Inflammatory macrophage (primary cell): ENCODE measurements at regions not wholly inside any gene's neighbourhood (a gene's known extent, or its start where the extent isn't known, plus 50 kb on each side); places are given as distances from the start of the nearest gene placed in this dataset.

Experiments used
- DNase-seq, 2 donors: peaks; one replicate each; pipeline ENCODE4 v3.0.0-alpha.2; 2020 to 2022

- no peak for DNase-seq
Observed at GRCh38 chr6:104183816-104184435, 675.8 kb downstream of the HACE1 start.

- DNase-seq = no peak
Observed at GRCh38 chr6:104182811-104183210, 676.9 kb downstream of the HACE1 start.

- DNase-seq = no peak
Observed at GRCh38 chr6:104173668-104174067, 686.1 kb downstream of the HACE1 start.

DNA sequence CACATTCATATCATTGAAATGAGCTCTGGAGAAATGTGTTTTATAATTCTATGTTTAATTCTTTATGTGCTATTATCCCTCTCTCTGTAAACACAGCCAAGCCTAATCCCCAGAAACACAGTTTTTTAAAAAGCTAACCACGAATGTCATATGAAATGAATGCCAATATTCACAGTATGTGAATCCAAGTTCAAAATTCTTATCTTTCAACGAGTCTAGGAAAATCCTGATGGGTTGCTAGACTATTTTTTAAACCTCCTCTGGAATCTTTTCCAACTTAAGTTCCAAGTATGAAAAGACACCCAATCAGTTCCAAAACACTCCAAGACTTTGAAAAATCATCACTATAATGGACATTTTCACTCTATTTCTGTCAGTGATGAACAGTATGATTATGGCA is 689.3 kb downstream of the HACE1 start:
- DNase-seq = no peak

GRCh38 chr6:104166055-104166668 is 693.6 kb downstream of the HACE1 start:
- DNase-seq = no peak

DNA sequence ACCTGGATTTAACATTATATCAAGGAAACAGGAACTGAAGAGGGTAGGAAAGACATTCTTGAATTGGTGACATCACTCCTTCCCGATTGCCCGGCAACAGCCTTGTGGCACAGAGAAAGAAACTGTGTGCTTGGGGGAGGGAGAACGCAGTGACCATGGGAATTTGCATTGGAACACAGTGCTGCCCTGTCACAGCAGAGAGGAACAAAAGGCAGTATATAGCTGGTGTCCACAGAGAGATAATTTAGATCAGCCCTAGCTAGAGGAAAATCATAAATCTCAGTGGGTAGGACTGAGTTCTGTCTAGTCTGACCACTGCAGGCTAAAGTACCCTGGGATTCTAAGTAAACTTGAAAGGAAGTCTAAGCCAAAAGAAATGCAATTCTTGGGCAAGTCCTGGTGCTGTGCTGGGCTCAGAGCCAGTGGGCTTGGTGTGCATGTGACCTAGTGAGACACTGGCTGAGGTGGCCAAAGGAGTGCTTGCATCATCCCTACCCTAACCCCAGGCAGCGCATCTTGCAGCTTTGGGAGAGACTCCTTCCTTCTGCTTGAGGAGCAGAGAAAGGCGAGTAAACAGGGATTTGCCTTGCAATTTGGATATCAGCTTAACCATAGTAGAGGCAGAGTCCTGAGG is 697.6 kb downstream of the HACE1 start:
- DNase-seq = no peak

GRCh38 chr6:104159045-104159618 is 700.6 kb downstream of the HACE1 start:
- DNase-seq = no peak

DNA sequence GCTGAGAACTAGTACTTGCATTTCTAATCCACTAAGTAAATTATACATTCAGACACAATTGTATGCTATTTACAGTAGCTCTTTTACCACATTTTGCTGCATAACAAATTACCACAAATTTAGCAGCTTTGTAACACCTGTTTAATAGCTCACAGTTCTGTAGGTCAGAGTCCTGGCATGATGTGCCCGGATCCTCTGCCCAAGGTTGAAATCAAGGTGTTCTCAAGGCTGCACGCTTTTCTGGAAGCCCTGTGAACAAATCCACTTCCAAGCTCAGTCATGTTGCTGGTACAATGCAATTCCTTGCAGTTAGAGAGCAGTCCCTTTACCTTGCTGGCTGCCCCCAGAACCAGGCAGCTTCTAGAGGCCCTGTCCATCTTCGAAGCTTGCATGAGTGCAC is 716.0 kb downstream of the HACE1 start:
- no peak for DNase-seq

DNA sequence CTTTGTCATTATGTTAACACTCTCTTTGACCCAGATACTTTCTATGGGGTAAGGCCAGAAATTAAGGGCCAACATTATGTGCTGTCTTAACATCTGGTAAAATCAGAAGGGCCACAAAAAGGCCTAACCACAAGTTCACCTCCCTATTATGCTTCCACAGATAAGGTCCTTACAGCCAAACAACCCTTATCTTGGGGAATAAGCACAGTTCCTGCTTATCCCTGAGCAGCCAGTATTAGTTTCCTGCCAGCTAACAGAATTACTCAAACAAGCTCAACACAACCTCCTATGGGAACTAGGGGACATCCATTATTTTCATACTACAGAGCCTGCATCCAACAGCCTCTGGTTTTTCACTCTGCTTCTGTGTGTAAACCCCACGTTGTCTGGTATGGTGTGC is 724.8 kb downstream of the HACE1 start:
- no peak for DNase-seq

DNA sequence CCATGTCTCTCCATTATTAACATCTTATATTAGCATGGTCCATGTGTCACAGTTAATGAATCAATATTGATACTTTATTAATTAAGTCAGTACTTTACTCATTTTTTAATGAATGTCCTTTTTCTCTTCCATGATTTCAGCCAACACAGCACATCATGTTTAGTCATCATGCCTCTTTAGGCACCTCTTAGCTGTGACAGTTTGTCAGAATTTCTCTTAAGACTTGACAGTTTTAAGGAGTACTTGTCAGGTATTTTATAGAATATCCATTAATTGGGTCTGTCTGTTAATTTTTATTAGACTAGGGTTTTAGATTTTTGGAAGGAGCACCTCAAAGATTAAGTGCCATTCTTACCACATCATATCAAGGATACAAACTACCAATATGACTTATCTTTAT is 729.4 kb downstream of the HACE1 start:
- DNase-seq = no peak

- DNase-seq = no peak
Observed at GRCh38 chr6:104126315-104127005, 733.3 kb downstream of the HACE1 start.

GRCh38 chr6:104123227-104123626 is 736.5 kb downstream of the HACE1 start:
- DNase-seq = no peak

DNA sequence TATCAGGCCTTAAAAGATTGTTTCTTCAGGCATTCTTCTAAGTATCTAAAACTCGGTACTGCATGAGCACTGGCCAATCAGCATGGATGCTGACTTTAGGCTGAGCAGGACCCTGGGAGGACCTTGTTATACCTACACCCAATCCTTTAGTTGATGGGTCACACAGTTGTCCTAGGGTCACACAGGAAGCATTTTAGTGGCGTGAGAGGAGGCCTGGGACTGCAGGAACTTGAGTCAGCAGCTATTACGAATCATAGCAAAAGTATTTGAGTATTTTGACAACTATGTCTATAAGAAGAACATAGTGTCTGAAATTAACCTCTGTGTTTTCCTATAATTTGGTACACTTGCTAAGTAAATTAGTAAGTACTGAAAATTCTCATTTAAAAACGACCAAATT is 741.4 kb downstream of the HACE1 start:
- DNase-seq = no peak

- no peak for DNase-seq
Observed at GRCh38 chr6:104109806-104110205, 749.9 kb downstream of the HACE1 start.

DNA sequence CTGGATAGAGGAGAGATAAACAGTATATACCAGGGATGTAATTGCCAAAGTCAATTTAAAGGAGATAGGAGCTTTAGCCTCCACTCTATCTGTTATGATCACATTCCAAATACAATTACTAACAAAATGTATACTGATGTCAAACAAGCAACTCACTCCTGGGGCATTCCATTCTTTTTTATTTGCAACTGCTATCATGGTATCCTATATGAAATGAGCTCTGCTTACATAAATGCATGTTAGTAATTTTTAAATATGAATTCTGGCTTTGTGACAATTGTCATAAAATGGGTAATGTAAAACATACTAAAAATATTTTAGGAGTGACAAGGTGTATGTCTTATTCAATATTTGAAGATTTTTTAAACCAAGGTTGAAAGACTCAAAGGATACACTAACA is 751.1 kb downstream of the HACE1 start:
- DNase-seq = no peak

DNA sequence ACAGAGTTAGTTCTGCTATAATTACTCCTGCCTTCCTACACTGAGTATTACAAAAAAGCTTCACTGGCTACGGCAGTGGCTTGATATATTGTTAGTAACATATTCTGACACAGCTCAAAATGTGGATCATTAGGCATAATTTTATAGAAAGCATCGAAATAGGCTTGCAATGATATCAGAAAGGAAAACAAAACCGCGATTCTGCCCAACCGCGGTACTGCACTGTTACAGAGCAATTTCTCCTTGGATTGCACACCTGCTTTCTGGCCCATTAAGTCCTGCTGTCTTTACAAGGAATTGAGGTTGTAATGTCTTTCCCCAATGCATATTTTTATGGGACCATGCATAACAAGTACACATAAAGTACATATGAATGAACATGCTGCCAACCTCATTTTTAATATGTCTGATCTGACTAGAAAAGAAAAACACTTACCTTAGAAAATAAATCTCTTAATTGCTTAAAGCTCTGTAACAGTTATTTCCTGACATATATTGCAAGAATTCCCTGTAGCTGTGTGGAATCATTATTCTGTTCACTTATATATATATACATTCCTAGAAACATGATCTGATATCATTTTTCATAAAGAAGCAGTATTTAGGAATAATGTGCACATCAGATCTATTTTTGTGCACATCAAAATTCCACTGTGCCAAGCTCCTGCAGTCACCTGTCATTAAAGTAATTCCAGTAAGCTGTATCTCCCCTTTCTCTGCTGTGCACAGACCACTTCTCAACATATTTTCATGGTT is 763.9 kb downstream of the HACE1 start:
- DNase-seq = no peak

- no peak for DNase-seq
Observed at GRCh38 chr6:104087765-104088164, 772.0 kb downstream of the HACE1 start.

DNA sequence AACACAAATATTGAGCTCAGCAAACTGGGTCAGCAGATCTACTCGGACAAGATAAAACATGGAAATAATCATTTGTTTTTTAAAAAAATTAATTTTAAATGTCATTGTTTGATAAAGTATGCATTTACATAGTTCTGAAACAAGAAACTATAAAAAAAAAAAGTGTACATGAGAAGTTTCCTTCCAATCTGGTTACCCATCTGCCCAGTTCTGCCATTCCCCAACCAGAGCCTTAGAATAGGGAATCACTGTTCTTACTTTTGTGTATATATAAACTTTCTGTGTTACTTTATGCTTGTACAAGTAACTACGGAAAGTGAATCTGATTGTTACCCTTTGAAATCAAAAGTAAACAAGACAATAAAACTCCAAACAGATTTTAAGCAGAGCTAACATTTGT is 791.4 kb downstream of the HACE1 start:
- DNase-seq = no peak

GRCh38 chr6:104064876-104065275 is 794.8 kb downstream of the HACE1 start:
- DNase-seq = no peak

DNA sequence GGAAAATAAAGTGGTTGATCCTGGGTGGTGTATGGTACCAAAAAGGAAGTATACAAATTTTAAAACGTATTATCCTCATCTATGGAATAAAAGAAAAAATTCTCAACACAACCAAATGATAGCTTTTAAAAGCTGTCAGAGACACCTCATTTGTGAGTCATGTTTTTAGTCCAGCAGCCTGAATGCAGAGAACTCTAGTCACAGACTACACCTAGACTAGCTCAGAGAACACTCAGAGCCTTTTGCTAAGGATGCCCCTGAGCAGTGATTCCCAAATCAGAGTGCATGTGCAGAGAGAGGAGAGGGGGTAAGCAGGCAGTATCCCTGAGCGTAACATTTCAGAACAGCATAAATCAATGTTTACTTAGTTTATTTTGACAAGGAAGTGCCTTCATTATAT is 809.3 kb downstream of the HACE1 start:
- no peak for DNase-seq

GRCh38 chr6:104046426-104046825 is 813.3 kb downstream of the HACE1 start:
- no peak for DNase-seq

DNA sequence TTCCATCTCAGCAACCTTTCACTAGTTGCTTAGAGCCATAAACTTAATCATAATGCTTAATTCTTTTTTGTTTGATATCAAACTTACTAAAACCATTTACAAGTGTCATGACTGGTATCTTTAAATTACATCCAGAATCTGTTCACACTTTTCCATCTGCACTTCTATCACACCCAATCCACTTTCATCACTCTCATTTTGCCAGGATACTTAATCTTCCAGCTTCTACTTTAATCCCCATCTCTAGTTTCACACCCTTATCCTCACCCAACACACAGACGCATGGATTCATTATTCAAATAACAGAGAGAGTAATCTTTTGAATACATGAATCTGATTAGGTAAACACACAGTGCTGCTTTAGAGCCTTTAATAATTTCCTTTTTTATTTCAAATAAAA is 828.4 kb downstream of the HACE1 start:
- no peak for DNase-seq

DNA sequence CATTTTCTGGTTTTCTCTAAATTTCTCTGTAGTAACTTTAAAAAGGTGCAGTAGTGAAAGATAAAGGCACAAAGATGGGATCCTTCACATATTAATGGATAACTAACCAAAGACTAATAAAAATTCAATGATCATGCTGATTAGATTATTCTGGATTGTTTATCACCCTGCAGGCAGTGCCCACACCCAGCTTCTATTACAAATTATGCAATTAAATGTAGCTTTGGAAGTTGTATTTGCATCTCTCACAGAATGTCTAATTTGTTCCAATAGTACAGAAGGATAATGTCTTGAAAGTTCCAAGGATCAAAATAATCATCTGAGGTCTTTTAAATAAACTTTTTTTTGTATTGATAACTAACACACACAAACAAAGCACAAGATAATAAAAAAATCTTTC is 837.6 kb downstream of the HACE1 start:
- DNase-seq = no peak
